ENCODE measurements at regions not wholly inside any gene's neighbourhood (a gene's known extent, or its start where the extent isn't known, plus 50 kb on each side); places are given as distances from the start of the nearest gene placed in this dataset.

DNA sequence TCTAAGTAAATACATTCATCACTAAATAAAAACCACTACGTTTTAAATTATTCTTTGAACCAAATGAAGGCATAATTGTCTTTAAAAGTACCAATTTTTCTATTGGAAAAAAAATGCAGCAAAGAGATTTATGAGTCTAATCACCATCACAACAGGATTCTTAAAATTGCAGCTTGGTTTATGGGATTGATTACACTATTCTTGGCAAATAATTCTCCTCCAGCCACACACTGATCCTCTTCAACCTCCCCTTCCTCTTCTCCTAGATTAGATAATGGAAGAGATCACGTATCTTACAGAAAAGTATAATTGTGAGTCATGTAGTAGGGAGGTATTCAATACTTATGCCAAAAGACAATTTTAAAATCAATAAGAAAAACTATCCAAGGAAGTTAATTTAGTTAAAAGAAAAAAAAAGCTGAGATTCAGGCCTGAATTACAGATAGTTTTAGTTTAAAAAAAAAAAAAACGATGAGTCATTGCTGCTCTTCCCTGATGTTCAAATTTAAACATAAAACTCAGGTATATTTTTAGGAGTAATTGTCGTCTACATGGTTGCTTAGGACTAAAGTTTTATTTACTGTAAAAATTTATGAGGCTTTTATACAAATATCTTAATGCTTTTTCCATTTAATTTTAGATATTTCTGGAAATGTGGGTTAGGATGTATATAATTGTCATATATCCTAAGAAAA, 133.7 kb upstream of the CDK1 start:
- 59 to 70% (median 65%) methylated on average over 4 of the region's 4 CpGs for WGBS, 4 donors
- Histone ChIP-seq H3K4me1 (replicated peaks in 1 of 2) (no peaks in the 10 kb centered on the region), H3K27ac (no peak overlapping the region), H3K27me3 (no peaks in the 10 kb centered on the region), H3K36me3 (replicated peaks in 1 of 2) (no peaks in the 10 kb centered on the region), H3K4me3 (no peak overlapping the region), H3K9me3 (replicated peaks in 1 of 3) (no peaks in the 10 kb centered on the region)
- intact Hi-C loops (cut with DNase I) = loop anchor here in 1 of 2 donors (5.0 kb wide), 1 partner anchor 197 kb away; no protein-coding TSS in a partner anchor
- DNase-seq = no peak
- TF ChIP-seq, protein P1, sequence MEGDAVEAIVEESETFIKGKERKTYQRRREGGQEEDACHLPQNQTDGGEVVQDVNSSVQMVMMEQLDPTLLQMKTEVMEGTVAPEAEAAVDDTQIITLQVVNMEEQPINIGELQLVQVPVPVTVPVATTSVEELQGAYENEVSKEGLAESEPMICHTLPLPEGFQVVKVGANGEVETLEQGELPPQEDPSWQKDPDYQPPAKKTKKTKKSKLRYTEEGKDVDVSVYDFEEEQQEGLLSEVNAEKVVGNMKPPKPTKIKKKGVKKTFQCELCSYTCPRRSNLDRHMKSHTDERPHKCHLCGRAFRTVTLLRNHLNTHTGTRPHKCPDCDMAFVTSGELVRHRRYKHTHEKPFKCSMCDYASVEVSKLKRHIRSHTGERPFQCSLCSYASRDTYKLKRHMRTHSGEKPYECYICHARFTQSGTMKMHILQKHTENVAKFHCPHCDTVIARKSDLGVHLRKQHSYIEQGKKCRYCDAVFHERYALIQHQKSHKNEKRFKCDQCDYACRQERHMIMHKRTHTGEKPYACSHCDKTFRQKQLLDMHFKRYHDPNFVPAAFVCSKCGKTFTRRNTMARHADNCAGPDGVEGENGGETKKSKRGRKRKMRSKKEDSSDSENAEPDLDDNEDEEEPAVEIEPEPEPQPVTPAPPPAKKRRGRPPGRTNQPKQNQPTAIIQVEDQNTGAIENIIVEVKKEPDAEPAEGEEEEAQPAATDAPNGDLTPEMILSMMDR (IDR thresholded peaks at IDR 0.05) = no peak
- no peak for TF ChIP-seq POLR2A (IDR thresholded peaks at IDR 0.05)

DNA sequence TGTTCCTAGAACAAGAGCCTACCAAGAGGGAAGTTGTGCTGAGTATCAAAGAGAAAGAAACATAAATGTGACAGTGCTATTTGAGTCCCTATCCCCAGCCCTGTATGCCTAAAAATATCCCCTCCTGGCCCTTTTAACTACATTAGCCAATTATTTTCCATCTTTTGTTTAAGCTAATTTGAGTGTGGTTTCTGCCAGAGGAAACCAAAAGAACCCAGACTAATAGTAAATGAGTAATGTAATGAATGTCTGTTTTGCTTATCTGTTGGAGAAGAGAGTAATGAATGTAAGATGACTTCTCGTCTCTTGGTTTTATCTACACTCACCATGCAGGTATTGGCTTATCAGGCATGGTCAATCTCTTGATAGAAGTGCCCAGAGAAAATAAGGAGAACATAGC, 134.4 kb upstream of the CDK1 start:
- intact Hi-C loops (cut with DNase I) = no loop called here
- 61 to 91% (median 71%) methylated on average over 1 of the region's 1 CpG for WGBS, 4 donors
- Histone ChIP-seq H3K4me1 (replicated peaks in 1 of 2) (no peaks in the 10 kb centered on the region), H3K27me3 (no peaks in the 10 kb centered on the region), H3K27ac (no peak overlapping the region), H3K9me3 (replicated peaks in 1 of 3) (no peaks in the 10 kb centered on the region), H3K4me3 (no peak overlapping the region), H3K36me3 (replicated peaks in 1 of 2) (no peaks in the 10 kb centered on the region)
- no peak for TF ChIP-seq POLR2A (IDR thresholded peaks at IDR 0.05)
- TF ChIP-seq, protein P1 (IDR thresholded peaks at IDR 0.05) = no peak
- no peak for DNase-seq

DNA sequence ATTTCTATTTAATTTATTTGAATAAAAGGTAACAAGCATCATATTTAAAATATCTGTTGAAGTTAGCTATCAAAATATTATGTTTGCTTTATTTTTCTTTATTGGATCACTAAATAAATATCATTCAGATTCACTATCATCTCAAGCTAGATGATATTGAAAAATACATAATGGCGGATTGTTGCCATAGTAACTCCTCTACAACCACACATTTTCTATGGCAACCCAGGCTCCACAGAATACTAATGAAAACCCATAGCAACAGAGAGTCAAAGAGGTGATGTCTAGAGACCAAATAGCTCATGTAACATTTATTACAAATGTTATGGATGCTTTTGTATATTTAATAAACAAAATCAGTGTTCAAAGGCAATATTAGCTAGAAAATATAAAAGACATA, 148.9 kb upstream of the CDK1 start:
- Histone ChIP-seq H3K4me3 (no peak overlapping the region), H3K36me3 (replicated peaks in 1 of 2) (no peaks in the 10 kb centered on the region), H3K9me3 (replicated peaks in 1 of 3) (peaks cover 0 to 3% (median 0%) of the 10 kb centered on the region in 3 donors), H3K4me1 (replicated peaks in 1 of 2) (no peaks in the 10 kb centered on the region), H3K27ac (no peak overlapping the region), H3K27me3 (no peaks in the 10 kb centered on the region)
- no peak for TF ChIP-seq POLR2A (IDR thresholded peaks at IDR 0.05)
- TF ChIP-seq, protein P1 (IDR thresholded peaks at IDR 0.05) = no peak
- DNase-seq = no peak
- WGBS, 4 donors = 89 to 98% (median 89%) methylated on average over 1 of the region's 1 CpG
- intact Hi-C loops (cut with DNase I) = no loop called here

DNA sequence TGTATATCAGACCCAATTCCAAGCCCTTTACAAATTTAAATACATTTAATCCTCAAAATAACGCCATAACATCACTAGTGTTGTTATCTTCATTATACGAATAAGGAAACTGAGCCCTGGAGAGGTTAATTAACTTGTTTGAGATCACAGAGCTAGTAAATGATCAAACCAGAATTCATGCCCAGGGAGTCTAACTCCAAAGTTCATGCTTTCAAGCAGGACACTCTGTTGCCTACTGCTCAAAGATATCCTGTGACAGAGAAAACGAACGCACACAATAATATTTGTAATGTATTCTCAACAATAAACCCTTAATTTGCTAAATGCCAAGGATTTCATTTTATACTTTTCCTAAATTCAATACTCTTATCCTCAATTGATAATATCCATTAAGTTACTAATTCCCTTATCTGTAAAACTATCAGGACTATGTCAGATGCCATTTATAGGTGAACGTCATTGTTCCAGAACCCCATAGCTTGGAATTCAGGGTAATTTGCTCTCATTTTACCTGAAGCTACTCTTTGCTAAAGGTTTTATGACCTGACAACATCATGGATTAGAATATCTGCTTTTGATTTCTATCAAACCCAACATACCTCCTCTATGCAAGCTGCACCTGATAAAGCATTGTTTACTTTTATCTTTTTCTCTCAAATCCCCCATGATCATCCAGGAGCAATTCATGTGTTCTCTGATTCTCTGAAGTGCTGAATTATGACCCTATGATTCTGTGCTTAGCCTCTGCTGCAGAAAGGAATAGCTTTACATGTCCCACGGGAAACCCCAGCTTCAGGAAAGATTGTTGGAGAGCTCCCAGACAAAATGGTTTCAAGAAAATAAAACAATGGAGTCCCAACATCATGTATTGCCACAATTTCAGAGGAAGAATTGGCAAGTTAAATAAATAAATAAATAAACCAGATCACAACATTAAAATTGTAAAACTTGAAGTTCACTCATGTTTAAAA, 150.2 kb upstream of the CDK1 start:
- no peaks in the 10 kb centered on the region for H3K36me3 ChIP-seq (replicated peaks in 1 of 2)
- TF ChIP-seq, protein P1 (IDR thresholded peaks at IDR 0.05) = no peak
- no peak for TF ChIP-seq POLR2A (IDR thresholded peaks at IDR 0.05)
- H3K4me1 ChIP-seq (replicated peaks in 1 of 2) = no peaks in the 10 kb centered on the region
- no peak overlapping the region for H3K27ac ChIP-seq
- H3K4me3 ChIP-seq = no peak overlapping the region
- DNase-seq = no peak
- WGBS, 4 donors = 79 to 88% (median 85%) methylated on average over 6 of the region's 6 CpGs
- H3K27me3 ChIP-seq = no peaks in the 10 kb centered on the region
- peaks cover 0 to 3% (median 0%) of the 10 kb centered on the region in 3 donors for H3K9me3 ChIP-seq (replicated peaks in 1 of 3)
- intact Hi-C loops (cut with DNase I) = no loop called here

Data from adrenal gland (tissue), 9 donors.